HK-2 (cell line): ENCODE measurements at regions not wholly inside any gene's neighbourhood (a gene's known extent, or its start where the extent isn't known, plus 50 kb on each side); places are given as distances from the start of the nearest gene placed in this dataset.

Experiments
- DNase-seq: peaks from one replicate; pipeline ENCODE4 v3.0.0-alpha.2; 2018; ENCODE audit not compliant: unreplicated experiment

DNA sequence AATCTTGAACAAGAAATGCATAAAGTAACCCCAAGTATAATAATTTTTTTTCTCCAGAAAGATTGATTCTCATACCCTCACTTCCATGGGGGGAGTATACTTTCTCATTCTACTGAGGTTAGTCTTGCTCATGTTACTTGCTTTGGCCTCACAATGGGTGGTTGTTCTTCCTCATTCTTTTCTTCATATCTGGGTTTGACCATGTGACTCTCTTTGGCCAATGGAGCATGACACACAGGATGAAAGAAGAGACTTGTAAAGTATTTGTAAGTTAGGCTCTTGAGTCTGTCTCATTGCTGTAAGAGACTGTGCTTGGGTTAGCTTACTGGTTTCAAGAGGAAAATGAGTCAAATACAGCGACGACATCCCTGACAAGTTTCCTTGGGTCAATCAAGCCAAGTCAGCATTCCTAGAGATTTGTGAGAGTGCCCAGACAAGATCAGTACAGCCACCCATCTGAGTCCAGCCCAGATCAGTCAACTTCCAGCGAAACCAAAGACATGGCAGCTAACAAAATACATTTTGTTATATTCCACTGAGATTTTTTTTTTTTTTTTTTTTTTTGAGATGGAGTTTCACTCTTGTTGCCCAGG, 970.2 kb downstream of the BCL11A start:
- DNase-seq = no peak

GRCh38 chr2:59578349-59578748, 975.1 kb downstream of the BCL11A start:
- DNase-seq = no peak

DNA sequence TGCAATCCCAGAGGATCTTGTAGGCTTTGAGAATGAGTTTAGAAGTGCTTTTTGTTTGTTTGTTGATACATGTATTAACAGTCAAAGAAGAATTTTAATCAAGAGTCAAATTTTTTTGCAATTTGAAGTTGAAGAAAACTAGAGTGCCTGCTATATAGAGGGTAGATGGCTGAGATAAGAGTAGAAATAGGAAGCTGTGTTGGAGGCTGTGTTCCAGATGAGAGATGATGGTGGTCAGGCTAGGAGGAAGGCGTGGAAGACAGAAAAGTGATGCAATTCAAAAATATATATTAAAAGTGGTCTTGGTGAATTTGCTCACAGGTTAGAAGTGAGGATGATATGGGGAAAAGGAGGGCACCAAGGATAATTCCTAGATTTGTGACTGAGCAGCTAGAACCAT, 978.3 kb downstream of the BCL11A start:
- no peak for DNase-seq

GRCh38 chr2:59572227-59572626, 981.2 kb downstream of the BCL11A start:
- no peak for DNase-seq

- DNase-seq = no peak
Measured at GRCh38 chr2:59570818-59571217, 982.6 kb downstream of the BCL11A start.

- no peak for DNase-seq
Measured at GRCh38 chr2:59569124-59569523, 984.3 kb downstream of the BCL11A start.

DNA sequence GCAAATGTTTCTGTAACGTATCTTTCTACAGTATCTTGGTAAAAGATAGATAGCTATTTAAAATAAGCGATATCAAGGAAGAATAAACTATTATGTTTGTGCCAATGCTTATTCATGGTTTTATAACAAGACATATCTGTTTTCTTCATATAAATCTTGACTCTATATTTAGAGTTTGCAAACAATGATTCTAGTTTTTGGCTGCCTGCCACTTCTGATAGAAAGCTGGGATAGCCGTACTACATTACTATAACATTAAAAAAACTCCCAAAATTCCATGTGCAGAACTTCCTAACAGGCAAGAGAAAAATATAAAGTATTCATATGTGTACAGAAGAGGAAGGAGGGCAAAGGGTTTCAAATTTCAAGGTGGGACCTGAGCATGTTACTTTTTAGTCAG, 985.0 kb downstream of the BCL11A start:
- no peak for DNase-seq

DNA sequence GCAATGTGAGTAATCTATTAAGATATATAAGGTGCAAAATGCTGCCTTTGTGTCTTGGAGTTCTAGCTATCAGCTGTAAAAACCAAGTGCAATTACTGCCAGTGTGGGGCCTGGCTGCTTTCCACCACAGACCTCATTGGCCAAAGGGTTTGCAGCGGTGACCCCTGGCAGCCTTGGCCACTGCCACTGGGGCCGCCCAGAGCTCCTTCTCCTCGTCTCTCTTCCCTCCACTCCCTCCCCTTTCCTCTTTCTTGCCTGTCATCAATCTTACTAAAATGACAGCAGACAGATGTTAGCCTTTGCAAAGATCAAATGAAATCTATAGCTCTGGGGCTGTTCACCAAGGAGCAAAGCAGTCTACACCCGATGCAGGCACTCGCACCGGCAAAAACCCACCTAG, 986.3 kb downstream of the BCL11A start:
- DNase-seq = no peak

DNA sequence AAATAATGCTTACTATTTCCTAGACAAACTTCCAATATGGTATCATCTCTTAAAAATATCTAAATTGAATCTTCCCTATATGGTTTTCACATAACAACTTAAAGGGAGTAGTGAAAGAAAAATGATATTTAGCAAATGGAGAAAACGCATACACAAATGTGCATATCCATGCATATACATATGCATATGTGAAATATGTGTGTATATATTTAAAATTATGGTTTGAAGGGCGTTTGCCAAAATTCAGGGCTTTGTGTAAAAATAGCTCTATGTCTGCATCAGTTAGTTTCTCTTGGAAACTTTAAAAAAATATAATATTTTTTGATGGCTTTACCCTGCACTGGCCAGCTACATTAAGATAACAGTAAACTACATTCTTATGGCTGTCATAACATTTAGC, 986.7 kb downstream of the BCL11A start:
- no peak for DNase-seq

- DNase-seq = no peak
Measured at GRCh38 chr2:59561281-59561680, 992.2 kb downstream of the BCL11A start.

DNA sequence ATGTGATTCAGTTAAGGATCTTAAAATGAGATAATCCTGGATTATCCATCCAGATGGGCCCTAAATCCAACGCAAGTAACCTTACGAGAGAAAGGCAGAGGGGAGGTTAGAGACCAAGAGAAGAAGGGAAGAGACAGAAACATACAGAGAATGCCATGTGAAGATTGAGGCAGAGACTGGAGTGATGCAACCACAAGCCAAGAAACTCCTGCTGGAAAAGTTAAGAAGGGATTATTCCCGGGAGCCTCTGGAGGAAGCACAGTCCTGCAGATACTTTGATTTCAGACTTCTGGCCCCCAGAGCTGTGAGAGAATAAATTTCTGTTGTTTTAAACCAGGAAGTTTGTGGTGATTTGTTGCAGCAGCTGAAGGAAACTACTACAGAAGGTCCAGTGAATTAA, 992.7 kb downstream of the BCL11A start:
- DNase-seq = no peak

- no peak for DNase-seq
Measured at GRCh38 chr2:59540864-59541263, 1012.6 kb downstream of the BCL11A start.

DNA sequence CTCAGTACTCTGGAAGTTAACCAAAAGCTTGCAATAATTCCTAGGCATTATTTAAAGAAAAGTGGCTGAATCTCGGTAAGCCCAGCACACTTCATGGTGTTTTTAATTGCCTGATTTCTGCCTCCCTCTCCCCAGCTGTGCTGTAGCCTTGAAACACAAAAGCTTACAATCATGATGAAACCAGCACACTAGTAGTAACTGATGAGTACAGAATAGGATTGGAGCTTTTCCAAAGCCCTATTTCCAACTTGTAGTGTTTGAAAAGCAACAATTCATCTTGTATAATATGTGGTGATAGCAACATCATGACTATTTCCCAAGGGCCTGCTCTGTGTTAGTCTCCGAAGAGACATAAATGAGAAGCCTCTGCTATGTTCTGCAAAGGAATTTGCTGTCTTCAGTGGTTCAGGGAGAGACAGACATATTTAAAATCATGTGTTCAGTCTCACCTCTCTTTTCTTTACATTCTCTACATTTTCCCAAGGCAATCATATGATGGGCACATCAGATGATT, 1015.0 kb downstream of the BCL11A start:
- no peak for DNase-seq

DNA sequence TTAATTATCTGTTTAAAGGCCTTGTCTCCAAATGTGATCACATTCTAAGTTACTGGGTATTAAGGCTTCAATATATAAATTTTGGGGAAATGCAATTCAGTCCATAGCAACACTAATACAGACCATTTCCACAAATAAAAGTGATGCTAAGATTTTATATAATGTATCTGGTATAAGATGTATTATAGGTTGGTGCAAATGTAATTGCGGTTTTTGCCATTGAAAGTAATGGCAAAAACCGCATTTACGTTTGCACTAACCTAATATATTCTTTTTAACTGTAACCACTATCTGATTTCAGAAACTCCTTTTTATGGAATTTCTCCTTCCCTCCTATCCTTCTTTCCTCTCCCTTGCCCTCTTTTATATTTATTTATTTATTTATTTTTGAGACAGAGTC, 1020.6 kb downstream of the BCL11A start:
- DNase-seq = no peak

- DNase-seq = no peak
Measured at GRCh38 chr2:59530258-59530657, 1023.2 kb downstream of the BCL11A start.

DNA sequence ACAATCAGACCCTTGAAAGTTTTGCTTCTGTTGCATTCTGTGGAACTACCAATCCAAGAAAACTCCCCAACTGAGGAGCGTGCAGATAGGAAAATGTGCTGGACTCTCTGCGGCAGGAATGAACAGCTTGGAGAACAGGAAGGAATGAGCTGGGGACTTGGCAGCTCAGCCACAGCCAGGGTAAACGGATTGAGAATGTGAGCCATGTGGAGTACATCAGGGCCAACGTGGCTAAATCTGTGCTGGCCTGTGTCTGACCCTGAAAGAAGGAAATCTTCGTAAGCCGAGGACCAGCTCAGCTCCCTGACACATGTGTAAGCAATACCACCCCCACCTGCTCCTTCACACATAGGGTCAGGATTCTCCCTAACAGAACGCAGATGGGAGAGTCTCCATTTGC, 1023.7 kb downstream of the BCL11A start:
- no peak for DNase-seq

GRCh38 chr2:59528525-59528924, 1024.9 kb downstream of the BCL11A start:
- no peak for DNase-seq

DNA sequence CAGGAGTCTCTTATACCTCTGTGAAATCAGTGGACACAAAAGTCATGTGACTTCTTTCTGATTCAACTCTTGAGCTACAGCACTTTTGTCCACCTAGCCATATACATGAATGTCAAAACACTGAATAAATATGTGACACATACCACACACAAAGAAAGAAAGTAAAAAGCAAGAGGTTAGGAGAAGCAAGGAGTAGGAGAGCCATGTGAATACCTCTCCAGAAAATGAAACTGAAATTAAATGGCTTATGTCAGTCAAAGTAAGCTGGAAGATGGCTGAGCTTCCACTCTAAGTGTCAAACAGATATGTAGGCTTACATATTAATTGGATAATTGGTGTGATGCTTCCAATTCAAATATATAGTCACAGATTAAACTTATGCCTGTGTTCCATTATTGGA, 1050.5 kb downstream of the BCL11A start:
- DNase-seq = no peak

- DNase-seq = no peak
Measured at GRCh38 chr2:59490994-59491393, 1062.5 kb downstream of the BCL11A start.

DNA sequence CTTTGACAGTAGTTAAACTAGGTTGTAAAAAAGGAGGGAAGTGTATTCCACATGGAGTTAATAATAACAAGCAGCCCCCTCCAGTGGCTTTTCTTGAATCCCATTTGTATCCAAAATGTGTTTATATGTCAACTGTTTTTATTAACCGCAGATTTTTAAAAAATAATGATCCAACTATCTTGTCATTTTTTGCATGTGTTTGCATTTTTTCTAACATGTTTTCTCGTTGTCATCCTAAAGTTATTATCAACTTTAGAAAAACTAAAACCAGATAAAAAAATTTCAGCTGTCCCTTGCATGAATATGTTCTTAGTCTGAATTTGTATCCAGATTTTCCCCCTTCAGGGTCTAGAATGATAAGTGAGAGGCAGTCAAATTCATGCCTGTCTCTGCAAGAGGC, 1063.3 kb downstream of the BCL11A start:
- DNase-seq = no peak

- no peak for DNase-seq
Measured at GRCh38 chr2:59484673-59485072, 1068.8 kb downstream of the BCL11A start.

GRCh38 chr2:59463426-59463825, 1090.0 kb downstream of the BCL11A start:
- no peak for DNase-seq

GRCh38 chr2:59462422-59463197, 1090.8 kb downstream of the BCL11A start:
- DNase-seq = no peak

DNA sequence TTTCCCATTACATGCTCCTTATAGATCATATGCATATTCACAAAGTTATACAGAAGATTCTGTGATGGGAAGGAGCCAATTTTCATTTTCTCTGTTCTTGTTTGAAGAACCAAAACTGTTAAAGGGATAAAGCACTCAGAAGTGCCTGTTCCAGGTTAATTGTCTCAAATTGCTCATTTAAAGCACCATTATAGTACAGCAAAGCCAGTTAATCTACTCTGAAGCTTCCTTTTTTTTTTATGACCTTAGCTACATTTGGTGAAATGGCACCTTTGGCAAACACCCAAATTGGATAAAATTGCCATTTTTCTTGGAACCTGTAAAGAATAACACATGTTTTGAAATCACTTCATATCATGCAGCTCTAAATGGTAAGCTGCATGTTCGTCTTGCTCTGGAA, 1092.3 kb downstream of the BCL11A start:
- DNase-seq = no peak
